NCI-H1105 (cell line): ENCODE measurements at regions not wholly inside any gene's neighbourhood (a gene's known extent, or its start where the extent isn't known, plus 50 kb on each side); places are given as distances from the start of the nearest gene placed in this dataset.
A peak's percentile ranks its signal among the peaks of the same experiment; 100 is the strongest.

Source experiments
- DNase-seq: peaks from one replicate; lab custom pipeline; 2025; lab: John Stamatoyannopoulos, UW

DNA sequence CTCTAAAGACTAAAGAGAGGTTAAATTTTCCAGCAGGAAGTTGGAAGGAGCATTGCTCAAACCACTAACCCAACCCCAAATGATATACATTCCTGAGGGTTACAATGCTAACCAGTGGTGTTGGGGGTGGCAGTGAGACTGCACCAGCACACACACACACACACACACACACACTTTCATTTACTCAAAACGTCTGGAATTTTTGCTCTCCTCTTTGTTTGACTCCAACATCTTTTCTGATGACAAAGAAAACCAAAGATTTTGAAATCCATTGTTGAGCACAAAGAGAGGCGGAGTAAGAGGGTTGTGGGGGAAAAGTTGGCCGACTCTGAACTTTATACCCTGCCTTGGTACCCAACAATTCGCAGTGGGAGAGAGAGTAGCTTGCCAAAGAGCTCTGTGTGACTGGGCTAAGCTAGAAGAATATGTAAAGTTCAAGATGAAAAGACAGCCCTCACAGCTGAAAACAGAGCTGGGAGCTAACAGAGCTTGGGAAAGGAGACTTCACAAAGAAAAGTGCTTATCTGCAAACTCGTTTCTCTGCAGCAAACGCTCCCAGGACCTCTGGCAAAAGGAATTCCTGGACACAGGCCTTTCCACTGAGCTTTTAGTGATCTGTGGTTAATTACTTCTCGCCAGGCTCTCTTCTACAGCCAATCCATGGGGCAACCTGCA, 426.0 kb upstream of the CDH11 start:
- no peak for DNase-seq

DNA sequence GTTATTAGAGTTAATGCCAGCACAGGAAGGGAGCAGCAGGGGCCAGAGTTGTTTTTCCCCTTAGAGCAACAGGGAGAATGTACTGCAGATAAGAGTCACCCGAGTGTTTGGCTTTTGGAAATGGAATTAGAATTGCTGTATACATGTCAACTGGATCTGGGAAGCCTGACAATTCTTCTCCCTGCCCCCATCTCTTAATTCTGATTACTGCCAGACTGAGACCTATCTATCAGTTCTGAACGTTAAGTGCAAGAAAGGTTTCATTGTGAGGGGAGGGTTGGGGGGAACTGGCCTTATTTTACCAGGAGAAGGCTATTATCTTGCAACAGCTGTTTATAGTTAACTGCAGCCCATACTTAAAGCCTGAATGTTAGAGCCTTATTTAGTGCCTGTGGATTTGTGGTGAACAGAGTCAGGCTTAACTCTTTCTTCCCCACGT, 424.5 kb upstream of the CDH11 start:
- DNase-seq: no peak

- DNase-seq: no peak
These were observed 423.6 kb upstream of the CDH11 start for GRCh38 chr16:65545413-65545956.

- no peak for DNase-seq
These were observed 422.2 kb upstream of the CDH11 start for GRCh38 chr16:65543781-65544740.

GRCh38 chr16:65541646-65542045, 419.8 kb upstream of the CDH11 start:
- DNase-seq: no peak

DNA sequence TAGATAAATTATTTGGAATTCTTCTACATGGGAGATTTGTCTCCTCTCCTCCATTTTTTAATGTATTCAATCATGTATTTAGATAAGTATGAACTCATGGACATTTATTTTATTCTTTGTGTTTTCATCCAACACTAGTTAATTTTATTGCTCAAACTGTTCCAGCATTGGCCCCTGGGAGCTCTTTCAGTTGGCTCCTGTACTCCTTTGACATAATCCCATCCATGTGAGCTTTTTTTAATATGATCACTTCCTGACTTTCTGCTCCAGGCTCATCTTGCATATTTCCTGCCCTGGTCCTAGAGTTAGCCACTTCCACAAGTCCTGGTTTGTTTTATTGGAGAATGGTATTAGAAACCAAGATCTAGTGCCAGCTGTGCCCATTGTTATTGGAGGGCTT, 419.0 kb upstream of the CDH11 start:
- no peak for DNase-seq

DNA sequence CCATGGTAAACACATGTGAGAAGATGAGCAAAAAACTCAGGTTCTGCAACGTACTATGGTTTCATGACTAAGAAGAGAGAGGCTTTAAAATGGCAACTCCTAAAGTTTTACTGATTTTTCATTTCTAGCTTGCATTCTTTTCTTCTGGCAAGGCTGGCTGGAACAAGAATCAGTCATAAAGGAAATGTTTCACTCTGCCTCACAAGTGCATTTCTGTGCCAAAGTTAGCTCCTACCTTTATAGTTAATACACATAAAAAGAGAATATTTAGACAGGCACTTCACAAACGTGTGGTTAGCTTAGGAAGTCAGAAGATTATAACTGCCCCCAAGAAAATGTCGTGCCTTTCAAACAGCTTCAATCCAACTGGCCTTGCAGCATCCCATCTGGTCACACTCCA, 417.1 kb upstream of the CDH11 start:
- DNase-seq: no peak

GRCh38 chr16:65537336-65537735, 415.5 kb upstream of the CDH11 start:
- no peak for DNase-seq

GRCh38 chr16:65534121-65534528, 412.3 kb upstream of the CDH11 start:
- DNase-seq: no peak

- no peak for DNase-seq
These were observed 411.0 kb upstream of the CDH11 start for GRCh38 chr16:65532846-65533245.

- DNase-seq: peak; percentile 54
These were observed 410.4 kb upstream of the CDH11 start for GRCh38 chr16:65532258-65532657.

- no peak for DNase-seq
These were observed 409.6 kb upstream of the CDH11 start for GRCh38 chr16:65531475-65531874.

DNA sequence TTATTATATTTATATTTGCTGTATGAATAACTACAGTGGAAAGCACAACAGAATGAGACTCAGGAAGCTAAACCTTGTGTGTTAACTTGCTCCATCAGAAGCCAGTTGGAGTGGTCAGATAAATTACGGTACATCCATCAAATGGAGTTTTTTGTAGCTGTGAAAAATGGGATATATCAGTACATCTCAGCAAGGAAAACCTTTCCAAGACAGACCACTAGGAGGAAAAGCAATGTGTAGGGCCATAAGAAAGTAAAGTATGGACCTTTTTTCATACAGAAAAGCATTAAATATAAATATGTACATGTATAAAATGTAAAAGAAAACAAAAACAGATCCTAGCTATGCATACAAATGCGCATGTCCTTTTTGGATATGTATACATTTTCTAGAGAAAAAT, 403.8 kb upstream of the CDH11 start:
- DNase-seq: no peak

DNA sequence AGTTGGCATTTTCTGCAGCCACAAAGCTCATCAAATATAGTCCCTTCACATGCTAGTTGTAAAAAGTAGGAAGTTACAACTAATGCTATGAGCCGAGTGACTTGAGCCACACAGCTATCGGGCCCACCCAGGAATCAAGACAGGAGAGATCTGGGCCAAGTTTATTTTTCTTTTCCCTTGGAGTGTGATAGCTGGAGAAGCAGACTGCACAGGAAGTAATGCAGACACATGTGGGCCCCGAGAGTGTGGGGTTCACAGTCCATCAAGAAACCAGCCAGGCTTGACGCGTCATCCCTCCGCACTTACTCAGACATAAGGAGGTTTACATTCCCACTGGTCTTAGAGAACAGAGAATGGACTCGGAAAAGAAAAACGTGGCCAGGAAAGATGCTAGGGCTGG, 403.1 kb upstream of the CDH11 start:
- DNase-seq: no peak

DNA sequence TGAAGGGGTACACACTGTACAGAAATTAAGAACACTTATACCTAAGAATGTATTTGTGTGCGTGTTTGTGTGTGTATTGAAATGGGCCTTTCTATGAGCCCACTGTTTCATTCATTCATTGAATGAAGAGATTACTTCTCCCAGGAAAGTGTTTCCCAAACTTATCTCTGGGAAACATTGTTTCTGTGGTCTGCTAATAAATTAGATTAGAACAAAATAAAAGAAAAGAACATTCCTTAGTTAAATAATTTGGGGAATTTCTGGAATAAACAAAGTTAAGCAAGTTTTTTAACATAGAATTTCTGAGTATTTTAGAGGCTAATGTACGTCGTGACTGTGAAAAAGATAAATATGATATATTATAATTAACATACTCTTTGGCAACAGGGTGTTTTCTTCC, 402.4 kb upstream of the CDH11 start:
- no peak for DNase-seq

GRCh38 chr16:65523283-65523944, 401.6 kb upstream of the CDH11 start:
- no peak for DNase-seq

DNA sequence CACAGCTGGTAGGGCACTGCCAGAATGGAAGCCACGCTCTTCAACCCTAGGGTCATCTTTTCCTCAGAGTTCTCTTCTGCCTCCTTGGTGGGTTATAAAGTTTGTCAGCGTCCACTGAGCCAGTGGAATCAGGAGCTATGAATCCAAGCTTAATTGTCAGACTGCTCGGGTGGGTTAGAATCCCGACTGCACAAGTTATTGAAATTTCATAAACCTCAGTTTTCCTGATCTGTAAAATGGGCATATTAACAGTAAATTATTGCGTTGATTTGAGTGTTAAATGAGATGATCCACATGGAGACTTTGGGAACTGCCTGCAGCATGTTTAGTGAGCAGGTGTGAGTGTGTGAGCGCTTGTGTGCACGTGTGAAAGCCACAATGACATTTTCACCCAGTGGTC, 400.5 kb upstream of the CDH11 start:
- DNase-seq: no peak

- DNase-seq: no peak
These were observed 399.9 kb upstream of the CDH11 start for GRCh38 chr16:65521633-65522328.

DNA sequence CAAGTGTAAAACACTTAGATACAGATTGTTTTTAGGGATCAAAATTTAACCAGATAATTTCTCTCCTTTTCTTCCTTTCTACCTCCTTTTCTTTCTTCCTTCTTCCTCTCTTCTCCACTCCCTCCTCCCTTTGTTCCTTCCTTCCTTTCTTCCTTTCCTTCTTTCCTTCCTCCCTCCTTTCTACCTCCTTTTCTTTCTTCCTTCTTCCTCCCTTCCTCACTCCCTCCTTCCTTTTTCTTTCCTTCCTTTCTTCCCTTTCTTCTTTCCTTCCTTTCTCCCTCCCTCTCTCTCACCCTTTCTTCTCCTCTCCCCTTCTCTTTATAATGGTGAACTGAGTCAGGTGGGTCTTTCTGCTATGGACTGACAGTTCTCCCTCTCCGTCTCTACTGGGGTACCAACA, 397.5 kb upstream of the CDH11 start:
- no peak for DNase-seq

GRCh38 chr16:65515193-65515592, 393.3 kb upstream of the CDH11 start:
- no peak for DNase-seq

DNA sequence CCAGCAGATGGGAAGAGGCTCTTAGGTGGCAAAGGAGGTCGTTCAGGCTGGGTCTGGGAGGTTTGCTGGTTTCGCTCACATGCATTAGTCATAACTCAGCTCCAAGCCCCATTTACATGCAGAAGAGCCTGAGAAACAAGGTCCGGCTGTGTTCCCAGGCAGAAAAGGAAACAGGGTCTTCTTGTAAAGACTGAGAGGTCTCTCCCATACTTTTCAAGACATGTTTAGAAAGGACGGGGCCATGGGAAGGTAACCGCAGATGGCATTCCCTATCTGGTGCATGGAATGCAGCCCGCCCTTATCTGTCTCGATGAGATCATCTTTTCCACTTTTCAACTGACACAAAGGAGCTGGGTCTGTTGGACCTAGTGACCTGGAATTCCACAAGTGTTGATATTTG, 389.0 kb upstream of the CDH11 start:
- no peak for DNase-seq

- DNase-seq: no peak
These were observed 388.4 kb upstream of the CDH11 start for GRCh38 chr16:65510241-65510640.
